ENCODE measurements at regions not wholly inside any gene's neighbourhood (a gene's known extent, or its start where the extent isn't known, plus 50 kb on each side); places are given as distances from the start of the nearest gene placed in this dataset.
A peak's percentile ranks its signal among the peaks of the same experiment; 100 is the strongest.
"Not testable (repeated sequence)": the region's sequence is repeated elsewhere in the genome, so short reads cannot be mapped to it uniquely, and the experiment has no call there.

DNA sequence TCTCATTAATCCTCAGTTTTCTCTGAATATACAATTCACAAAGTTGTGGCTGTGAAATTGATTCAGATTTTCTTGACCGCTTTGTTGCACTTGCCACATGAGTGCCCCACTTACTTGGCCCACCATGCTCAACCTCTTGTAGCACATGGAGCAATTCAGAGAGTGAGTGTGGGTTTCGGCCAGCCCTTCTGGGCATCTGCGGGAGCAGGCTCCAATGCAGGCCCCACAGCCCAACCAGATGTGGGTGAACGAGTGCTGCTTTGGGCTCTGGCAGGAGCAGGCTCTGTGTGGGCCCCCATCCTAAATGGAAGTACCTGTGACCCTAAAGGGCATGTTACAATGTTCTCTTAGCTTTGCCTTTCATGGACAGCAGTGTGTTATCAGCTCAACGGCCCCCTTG is 2338.6 kb downstream of the LRRC4C start:
- DNase-seq: no peak

GRCh38 chr11:39113606-39114005 is 2345.8 kb downstream of the LRRC4C start:
- DNase-seq: no peak

DNA sequence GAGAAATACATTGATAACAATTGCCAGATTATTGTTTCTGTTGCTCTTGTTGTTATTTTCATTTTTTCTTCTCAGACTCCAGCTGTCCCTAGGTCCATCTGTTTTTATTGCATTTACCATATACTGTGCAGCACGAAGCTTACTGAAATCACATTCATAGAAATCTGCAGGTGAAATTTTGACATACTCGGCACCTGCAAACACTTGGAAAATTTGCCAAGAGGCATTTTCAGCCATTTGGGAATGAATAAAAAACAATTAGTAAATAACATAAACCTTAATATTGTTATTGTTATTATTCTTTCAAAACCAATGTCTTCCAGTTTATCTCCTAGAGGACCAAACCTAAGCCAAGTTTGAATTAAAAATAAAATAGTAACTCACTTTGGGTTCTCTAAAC is 2357.2 kb downstream of the LRRC4C start:
- DNase-seq: no peak

GRCh38 chr11:39078465-39078864 is 2381.0 kb downstream of the LRRC4C start:
- no peak for DNase-seq

GRCh38 chr11:39037611-39038010 is 2421.8 kb downstream of the LRRC4C start:
- no peak for DNase-seq

DNA sequence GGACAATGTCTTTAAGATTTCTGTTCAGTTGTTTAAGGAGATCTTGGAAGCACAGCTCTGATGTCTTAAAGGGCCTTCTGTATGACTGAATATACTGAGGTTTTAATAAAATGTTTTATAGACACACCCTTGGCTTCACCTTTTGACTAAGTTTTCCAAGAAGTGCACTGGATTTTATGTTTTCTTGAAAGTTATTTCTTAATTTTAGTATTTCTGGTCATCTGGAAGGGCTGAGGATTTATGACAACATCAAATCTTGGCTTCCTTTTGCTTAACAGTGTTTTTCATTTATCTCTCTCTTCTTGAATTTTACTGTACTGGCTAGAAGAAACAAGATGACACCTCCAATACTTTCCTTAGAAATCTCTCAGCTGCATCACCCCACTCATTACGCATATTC is 2423.4 kb downstream of the LRRC4C start:
- DNase-seq: no peak

DNA sequence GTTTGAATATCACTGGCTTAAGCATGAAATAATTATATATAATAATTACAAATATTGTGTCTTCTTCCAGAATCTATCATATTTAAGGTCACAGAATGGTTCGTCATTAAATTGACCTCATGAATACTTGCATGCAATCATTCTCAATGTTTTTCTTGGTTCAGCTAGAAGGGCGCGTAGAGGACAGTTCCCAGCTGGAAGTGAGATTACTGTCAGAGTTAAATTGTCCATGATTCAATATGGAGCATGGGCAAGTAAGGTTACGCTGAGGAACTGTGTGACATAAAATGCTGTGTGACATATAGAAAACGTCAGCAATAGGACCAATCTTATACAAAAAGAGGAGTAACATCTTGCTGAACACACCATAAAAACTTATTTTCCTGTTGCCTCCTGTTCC is 2423.5 kb upstream of the RAG2 start:
- no peak for DNase-seq

GRCh38 chr11:39011797-39012196 is 2413.8 kb upstream of the RAG2 start:
- DNase-seq: no peak

DNA sequence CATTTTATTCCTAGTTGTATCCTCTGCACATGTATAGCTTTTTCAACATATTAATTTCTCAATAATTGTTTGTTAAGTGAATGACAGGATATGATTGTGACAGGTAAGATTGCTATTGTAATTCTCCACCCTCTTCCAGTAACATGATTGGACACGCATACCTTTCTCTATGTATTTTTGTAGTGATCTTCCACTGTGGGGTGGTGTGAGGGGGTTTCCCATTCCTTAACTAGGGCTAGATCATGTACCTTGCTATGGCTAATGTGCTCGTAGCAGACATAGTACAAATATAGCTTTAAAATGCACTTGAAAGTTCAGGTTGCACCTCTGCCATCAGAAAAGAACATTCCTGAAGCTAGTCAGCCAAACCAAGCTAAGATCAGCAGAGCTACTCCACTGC is 2392.8 kb upstream of the RAG2 start:
- DNase-seq: no peak

GRCh38 chr11:38990139-38990538 is 2392.1 kb upstream of the RAG2 start:
- no peak for DNase-seq

GRCh38 chr11:38988908-38989307 is 2390.9 kb upstream of the RAG2 start:
- DNase-seq: no peak

DNA sequence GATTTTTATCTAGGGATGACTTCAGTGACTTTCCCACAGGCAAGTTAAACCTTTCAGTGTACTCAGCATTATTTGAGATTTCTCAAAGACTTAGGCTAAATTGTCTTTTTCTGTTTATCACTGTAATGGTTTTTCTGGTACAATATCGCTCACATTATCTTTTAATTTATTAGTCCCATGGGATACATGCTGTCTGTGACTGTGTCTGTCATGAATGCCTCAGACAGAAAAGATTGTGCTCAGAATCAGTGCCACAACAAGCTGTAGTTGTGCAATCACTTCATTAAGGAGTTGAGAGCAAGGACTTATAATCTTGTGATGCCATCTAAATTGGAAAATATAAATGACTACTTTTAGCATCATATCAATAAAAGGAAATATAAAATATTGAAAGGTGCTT is 2374.2 kb upstream of the RAG2 start:
- DNase-seq: no peak

DNA sequence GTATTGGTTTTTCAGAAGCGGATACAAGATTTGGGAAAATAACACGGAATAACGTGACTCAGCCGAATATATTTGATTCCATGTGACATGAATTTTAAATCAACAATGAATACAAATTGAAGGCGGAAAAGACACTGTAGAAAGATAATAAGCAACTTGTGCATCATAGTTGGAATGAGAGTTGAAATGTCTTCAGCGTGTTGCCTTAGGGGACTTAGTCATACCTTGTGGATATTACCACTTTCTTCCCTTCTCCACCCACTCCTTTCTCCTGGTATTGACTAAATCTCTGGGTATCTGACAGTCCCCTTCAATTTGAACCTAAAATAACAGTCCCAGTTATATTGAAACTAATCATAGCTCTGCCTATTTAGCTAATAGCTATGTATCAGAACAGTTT is 2373.1 kb upstream of the RAG2 start:
- DNase-seq: no peak

GRCh38 chr11:38968951-38969350 is 2370.9 kb upstream of the RAG2 start:
- DNase-seq: no peak

DNA sequence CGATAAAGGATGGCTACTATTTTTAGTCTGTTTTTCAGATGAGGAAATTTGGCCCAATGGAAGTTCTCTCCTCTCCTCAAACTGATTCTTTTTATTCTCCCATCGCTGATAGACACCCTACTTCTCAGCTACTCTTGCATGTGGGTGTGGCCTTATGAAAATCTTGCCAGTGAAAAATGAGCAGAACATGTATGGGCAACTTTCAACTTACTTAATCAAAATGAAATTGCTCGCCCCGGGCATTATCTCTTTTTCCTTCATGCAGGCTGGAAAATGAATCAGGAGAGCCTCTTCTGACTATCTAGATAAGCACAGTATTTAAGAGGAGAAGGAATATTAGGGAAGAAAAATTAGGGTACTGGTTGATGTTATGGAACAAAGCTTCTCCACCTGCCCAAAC is 2354.7 kb upstream of the RAG2 start:
- DNase-seq: no peak

DNA sequence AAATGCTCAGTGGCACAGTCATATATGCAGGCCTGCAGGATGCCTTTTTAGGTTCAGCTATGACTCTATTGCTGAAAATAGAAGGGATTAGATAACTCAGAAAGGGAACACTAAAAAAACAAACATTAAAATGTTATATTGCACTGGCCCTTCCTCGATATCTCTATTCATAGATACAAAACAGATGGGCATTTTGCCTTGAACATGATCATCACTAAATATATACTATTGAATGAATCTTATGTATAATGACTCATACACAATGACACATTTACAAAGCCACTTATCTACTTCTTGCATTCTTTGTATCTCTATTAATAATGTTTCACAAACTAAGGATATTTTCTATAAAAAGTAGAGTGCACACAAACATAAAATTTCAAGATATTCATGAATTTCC is 2352.8 kb upstream of the RAG2 start:
- DNase-seq: no peak

DNA sequence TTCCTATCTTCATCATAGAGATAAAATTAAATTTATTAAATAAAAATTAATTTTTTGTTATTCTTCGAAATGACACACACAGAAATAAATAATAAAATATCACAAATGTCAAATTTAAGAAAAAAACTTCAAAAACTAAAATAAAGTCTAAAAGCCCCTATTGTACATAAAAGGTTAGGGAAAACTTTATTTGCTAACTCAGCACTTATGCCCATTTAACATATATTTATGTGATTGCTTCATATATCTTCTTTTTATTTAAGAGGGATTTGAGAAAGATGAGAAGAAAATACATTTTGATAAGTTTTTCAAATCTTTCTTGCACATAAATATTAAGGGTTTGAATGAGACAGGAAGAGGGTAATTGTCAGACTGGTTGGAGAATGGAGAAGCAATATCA is 2350.4 kb upstream of the RAG2 start:
- DNase-seq: peak; percentile 10

DNA sequence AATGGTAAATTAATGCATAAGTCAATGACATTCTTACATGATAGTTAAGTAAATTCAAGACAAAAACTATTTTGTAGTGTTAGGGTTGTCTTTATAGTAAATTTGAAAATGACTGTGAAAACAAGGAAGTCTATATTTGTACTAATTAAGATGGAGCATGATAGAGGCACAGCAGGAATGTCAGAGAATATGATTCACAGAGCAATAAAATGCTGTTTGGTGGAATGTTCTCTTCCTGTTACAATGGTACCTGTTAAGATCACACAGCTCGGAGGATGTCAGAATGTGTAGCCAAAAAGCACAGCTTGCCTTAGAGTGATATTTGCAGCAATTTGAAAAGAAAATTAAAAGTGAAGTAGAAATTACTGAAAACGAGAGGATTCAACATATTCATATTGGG is 2339.7 kb upstream of the RAG2 start:
- no peak for DNase-seq

- DNase-seq: no peak
Observed at GRCh38 chr11:38935941-38936340, 2337.9 kb upstream of the RAG2 start.

DNA sequence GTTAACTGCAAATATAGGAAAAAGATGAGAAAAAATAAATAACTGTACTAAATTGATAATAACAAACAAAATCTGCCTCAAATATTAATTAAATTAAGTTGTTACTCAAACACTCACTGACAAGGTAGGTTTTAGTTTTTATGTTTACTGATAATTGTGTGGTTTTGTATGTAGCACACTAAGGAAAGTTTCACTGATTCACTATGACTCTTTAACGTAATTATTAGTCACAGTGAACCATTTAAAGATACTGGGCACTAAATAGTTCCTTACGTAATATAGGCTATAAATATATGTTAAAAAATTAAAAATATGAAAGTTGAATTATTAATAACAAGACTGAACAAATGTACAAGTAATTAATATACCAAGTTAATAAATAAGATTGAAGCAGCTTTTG is 2330.0 kb upstream of the RAG2 start:
- no peak for DNase-seq

DNA sequence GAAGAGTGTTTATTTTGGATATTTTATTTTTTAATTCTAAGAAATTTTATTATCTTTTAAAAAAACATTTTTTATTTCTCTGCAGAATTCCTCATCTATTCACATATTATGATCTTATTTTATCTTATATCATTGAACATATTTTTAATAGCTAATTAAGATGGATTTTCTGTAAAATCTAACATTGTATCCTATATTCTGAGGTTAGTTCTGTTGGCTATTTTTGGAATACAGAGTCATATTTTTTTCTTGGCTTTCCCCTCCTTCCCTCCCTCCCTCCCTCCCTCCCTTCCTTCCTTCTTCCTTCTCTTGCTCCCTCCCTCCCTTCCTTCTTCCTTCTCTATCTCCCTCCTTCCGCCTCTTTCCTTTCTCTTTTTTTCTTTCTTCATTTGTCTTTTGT is 2326.6 kb upstream of the RAG2 start:
- DNase-seq: no peak

DNA sequence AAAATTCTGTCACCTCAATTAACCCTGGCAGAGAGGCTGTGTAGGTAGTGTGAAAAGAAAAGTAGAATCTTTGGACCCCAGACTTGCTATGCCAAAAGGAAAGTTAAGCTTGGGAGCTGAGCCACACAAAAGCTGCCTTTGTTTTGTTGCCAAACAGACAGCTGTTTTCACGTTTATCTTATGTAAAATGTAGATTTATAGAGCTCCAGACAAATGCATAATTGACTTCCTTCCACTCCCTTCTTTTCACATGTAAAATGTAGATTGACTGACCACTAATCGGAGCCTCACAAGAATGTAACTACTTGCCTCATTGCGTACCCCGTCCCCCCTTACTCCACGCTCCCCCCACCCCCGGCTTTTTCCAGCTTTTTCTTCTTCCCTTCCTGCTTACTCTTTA is 2302.2 kb upstream of the RAG2 start:
- no peak for DNase-seq

DNA sequence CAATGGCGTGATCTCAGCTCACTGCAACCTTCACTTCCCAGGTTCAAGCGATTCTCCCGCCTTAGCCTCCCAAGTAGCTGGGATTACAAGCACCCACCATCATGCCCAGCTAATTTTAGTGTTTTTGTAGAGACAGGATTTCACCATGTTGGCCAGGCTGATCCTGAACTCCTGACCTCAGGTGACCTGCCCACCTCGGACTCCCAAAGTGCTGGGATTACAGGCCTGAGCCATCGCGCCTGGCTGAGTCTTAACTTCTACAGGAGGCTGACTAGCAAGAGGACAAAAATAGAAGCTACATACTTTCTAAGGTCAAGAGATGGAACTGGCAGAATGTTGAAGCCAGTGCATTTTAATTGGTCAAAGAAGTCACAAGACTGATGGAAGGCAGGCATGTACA is 2296.2 kb upstream of the RAG2 start:
- DNase-seq: not testable (repeated sequence)

DNA sequence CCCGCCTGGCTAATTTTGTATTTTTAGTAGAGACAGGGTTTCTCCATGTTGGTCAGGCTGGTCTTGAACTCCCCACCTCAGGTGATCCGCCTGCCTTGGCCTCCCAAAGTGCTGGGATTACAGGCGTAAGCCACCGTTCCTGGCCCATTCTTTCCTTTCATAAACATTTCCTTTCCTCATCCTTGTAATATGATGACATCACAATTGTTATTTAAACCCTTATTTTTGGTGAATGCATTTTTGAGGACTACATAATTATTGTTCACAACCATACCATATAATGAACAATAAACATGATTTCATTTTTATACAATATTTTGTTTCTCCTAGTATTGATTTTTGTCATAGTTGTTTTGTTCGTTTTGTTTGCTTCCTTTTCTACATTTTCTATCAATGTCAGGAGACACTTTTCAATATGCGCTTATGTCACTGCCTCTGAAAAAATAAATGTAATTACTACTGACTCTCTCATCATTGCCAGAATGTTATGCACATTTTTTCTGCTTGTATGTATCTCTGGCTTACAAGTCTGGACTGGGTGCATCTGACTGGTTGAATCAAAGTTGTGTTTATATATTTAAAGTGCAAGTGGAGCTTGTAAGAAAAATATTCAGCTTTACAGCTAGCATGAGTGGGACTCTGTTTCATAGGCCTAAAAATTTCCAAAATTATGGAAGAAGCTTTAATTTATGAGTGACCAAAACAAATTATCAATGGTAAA is 2286.3 kb upstream of the RAG2 start:
- no peak for DNase-seq

- DNase-seq: no peak
Observed at GRCh38 chr11:38867338-38867737, 2269.3 kb upstream of the RAG2 start.

DNA sequence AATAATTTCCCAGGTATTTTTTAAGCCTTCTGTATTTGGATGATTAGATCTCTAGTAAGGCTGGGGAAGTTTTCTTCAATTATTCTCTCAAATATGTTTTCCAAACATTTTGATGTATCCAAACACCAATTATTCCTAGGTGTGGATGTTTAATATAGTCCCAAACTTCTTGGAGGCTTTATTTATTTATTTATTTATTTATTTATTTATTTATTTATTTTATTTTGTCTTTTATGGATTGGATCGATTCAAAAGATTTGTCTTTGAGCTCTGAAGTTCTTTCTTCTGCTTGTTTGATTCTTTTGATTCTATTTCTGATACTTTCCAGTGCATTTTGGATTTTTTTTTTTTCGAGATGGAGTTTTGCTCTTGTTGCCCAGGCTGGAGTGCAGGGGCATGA is 2267.9 kb upstream of the RAG2 start:
- no peak for DNase-seq

Measured in MV-4-11 (cell line).